ENCODE measurements at regions not wholly inside any gene's neighbourhood (a gene's known extent, or its start where the extent isn't known, plus 50 kb on each side); places are given as distances from the start of the nearest gene placed in this dataset.

DNA sequence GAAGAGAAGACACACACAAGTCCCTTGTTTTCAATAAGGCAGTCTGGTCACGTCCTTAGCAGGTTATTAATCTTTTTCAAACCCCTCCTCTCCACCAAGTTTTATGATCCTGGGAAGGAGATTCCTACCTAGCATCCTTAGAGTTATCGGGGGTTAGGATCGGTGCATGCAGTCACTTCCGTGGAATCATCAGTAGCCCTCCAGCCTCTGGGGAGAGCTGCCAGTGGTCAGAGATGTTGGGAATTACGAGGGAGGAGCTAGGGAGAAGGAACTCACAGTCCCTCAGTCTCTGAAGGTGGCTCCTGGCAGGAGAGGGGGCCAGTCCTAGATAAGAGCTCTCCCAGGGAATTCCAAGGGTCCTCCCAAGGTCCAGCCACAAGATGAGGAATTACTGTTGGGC is 57.7 kb upstream of the ATP5PO start:
- Histone ChIP-seq H3K4me3 (ENCODE audit: low read depth, low read length) (no peak overlapping the region), H3K27me3 (ENCODE audit: control insufficient read depth, insufficient read depth, low read length) (no peaks in the 10 kb centered on the region), H3K36me3 (ENCODE audit: control insufficient read depth, insufficient read depth, low read length) (no peaks in the 10 kb centered on the region)
- POLR2A ChIA-PET, result interaction anchor here (0.5 kb wide), 1 partner anchor 213 kb away, joined by 3 read pairs; no protein-coding TSS in a partner anchor
- DNase-seq (ENCODE audit: low read depth), result no peak
- TF ChIP-seq, protein P1, sequence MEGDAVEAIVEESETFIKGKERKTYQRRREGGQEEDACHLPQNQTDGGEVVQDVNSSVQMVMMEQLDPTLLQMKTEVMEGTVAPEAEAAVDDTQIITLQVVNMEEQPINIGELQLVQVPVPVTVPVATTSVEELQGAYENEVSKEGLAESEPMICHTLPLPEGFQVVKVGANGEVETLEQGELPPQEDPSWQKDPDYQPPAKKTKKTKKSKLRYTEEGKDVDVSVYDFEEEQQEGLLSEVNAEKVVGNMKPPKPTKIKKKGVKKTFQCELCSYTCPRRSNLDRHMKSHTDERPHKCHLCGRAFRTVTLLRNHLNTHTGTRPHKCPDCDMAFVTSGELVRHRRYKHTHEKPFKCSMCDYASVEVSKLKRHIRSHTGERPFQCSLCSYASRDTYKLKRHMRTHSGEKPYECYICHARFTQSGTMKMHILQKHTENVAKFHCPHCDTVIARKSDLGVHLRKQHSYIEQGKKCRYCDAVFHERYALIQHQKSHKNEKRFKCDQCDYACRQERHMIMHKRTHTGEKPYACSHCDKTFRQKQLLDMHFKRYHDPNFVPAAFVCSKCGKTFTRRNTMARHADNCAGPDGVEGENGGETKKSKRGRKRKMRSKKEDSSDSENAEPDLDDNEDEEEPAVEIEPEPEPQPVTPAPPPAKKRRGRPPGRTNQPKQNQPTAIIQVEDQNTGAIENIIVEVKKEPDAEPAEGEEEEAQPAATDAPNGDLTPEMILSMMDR (IDR thresholded peaks at IDR 0.05; ENCODE audit: insufficient read depth, low read depth, low read length), result no peak
- CTCF ChIA-PET, result interaction anchor here (0.6 to 1.8 kb wide), 4 partner anchors 49 to 658 kb away, joined by 3 to 6 read pairs (median 3); partner anchors contain the start of genes MRPS6 and SLC5A3

DNA sequence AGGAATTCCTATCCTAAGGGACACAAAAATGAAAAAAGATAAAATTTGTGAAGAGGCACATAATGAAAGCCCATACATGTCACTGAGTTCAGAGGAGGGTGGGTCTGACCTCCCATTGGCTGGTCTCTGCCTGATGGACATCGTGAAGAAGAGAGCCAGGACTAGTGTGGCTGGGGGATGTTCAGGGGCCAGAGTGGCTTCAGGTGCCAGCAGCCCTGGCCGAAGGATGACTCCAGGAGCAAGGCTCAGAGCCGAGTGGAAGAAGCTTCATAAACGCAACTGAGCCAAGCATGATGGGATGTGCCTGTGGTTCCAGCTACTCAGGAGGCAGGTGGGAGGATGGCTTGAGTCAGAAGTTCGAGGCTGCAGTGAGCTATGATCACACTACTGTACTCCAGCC is 56.9 kb upstream of the ATP5PO start:
- TF ChIP-seq, protein P1 (IDR thresholded peaks at IDR 0.05; ENCODE audit: insufficient read depth, low read depth, low read length), result no peak
- ChIA-PET POLR2A (interaction anchor here (0.5 kb wide), 1 partner anchor 212 kb away, joined by 3 read pairs; no protein-coding TSS in a partner anchor), CTCF (interaction anchor here (1.1 to 1.7 kb wide), 3 partner anchors 49 to 658 kb away, joined by 3 to 7 read pairs (median 3); no protein-coding TSS in a partner anchor)
- no peak for DNase-seq (ENCODE audit: low read depth)
- Histone ChIP-seq H3K4me3 (ENCODE audit: low read depth, low read length) (no peak overlapping the region), H3K36me3 (ENCODE audit: control insufficient read depth, insufficient read depth, low read length) (no peaks in the 10 kb centered on the region), H3K27me3 (ENCODE audit: control insufficient read depth, insufficient read depth, low read length) (no peaks in the 10 kb centered on the region)

DNA sequence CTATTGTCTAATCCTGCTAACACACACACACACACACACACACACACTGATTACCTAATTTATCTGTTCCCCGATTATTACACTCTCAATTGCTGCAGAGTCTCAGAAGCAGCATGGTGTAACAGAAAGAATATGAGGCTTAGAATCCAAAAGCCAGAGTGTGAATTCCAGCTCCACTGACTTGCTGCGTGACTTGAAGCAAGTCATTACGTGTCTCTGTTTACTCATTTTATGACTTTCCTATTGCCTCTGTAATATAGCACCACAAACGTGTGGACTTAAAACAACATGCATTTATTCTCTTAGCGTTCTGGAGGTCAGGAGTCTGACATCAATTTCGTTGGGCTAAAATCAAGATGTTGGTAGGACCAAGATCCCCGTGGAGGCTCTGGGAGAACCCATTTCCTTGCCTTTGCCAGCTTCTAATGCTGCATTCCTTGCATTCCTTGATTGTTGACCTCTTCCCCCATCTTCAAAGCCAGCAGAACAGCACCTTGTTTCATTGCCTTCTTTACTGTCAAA is 55.9 kb upstream of the ATP5PO start:
- peak; percentile 66 for DNase-seq (ENCODE audit: low read depth)
- Histone ChIP-seq H3K4me3 (ENCODE audit: low read depth, low read length) (no peak overlapping the region), H3K27me3 (ENCODE audit: control insufficient read depth, insufficient read depth, low read length) (no peaks in the 10 kb centered on the region), H3K36me3 (ENCODE audit: control insufficient read depth, insufficient read depth, low read length) (no peaks in the 10 kb centered on the region)
- ChIA-PET POLR2A (no interaction called here), CTCF (interaction anchor here (1.1 to 1.7 kb wide), 2 partner anchors 48 to 374 kb away, joined by 3 to 7 read pairs; no protein-coding TSS in a partner anchor)
- TF ChIP-seq, protein P1 (IDR thresholded peaks at IDR 0.05; ENCODE audit: insufficient read depth, low read depth, low read length), result no peak

DNA sequence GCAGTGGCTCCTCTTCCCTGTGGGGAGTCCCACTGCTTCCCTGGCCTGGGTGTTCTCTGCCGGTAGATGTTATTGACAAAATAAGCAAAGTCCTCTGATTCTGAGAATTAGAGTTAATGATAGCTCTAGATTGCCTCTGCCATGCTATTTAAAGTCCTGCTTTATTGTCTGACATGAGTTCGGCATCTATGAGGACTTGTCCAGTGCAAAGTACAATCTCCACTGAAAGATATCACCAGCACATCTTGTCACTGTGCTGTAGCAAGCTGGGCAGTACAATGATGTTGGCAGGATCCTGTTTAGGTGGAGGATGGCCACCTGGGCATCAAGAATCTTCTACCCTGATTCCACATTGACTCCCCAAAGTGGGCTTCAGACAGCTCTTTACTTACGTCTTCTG is 54.0 kb upstream of the ATP5PO start:
- H3K27me3 ChIP-seq (ENCODE audit: control insufficient read depth, insufficient read depth, low read length), result no peaks in the 10 kb centered on the region
- no peaks in the 10 kb centered on the region for H3K36me3 ChIP-seq (ENCODE audit: control insufficient read depth, insufficient read depth, low read length)
- TF ChIP-seq, protein P1 (IDR thresholded peaks at IDR 0.05; ENCODE audit: insufficient read depth, low read depth, low read length), result no peak
- CTCF ChIA-PET, result interaction anchor here (1.2 to 1.9 kb wide), 2 partner anchors 45 to 46 kb away, joined by 3 to 14 read pairs; no protein-coding TSS in a partner anchor
- DNase-seq (ENCODE audit: low read depth), result no peak
- POLR2A ChIA-PET, result no interaction called here
- no peak overlapping the region for H3K4me3 ChIP-seq (ENCODE audit: low read depth, low read length)

DNA sequence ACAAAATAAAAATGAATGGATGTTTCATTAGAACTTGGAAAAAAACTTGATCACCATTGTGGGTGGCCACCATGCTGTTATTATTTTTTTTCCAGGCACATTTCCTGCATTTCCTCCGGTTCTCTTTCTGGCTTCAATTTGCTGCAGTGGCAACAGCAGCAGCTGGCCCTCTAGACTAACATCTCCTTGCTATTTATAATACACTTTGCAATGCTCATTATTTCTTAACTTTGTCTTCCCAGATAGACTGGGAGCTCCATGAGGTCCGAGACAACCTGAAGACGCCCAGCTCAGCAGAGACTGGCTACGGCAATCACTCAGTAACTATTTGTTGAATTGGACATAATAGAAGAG is 53.4 kb upstream of the ATP5PO start:
- Histone ChIP-seq H3K4me3 (ENCODE audit: low read depth, low read length) (no peak overlapping the region), H3K36me3 (ENCODE audit: control insufficient read depth, insufficient read depth, low read length) (no peaks in the 10 kb centered on the region), H3K27me3 (ENCODE audit: control insufficient read depth, insufficient read depth, low read length) (no peaks in the 10 kb centered on the region)
- CTCF ChIA-PET, result interaction anchor here (1.9 kb wide), 1 partner anchor 45 kb away, joined by 14 read pairs; no protein-coding TSS in a partner anchor
- TF ChIP-seq, protein P1 (IDR thresholded peaks at IDR 0.05; ENCODE audit: insufficient read depth, low read depth, low read length), result no peak
- POLR2A ChIA-PET, result no interaction called here
- DNase-seq (ENCODE audit: low read depth), result no peak
